Fibroblast of skin of scalp (primary cell): ENCODE measurements at regions not wholly inside any gene's neighbourhood (a gene's known extent, or its start where the extent isn't known, plus 50 kb on each side); places are given as distances from the start of the nearest gene placed in this dataset.
"Not testable (repeated sequence)": the region's sequence is repeated elsewhere in the genome, so short reads cannot be mapped to it uniquely, and the experiment has no call there.

Experiments
- DNase-seq: peaks from one replicate; pipeline ENCODE4 v3.0.0-alpha.2; 2013

- no peak for DNase-seq
These were observed 91.2 kb downstream of the RCHY1 start for GRCh38 chr4:75422998-75423397.

GRCh38 chr4:75412746-75413145 is 101.5 kb downstream of the RCHY1 start:
- no peak for DNase-seq

GRCh38 chr4:75398501-75398900 is 115.7 kb downstream of the RCHY1 start:
- DNase-seq, result no peak

- DNase-seq, result no peak
These were observed 122.6 kb downstream of the RCHY1 start for GRCh38 chr4:75391489-75392166.

GRCh38 chr4:75386426-75386825 is 127.8 kb downstream of the RCHY1 start:
- DNase-seq, result not testable (repeated sequence)

- DNase-seq, result no peak
These were observed 129.1 kb downstream of the RCHY1 start for GRCh38 chr4:75385106-75385505.

GRCh38 chr4:75376543-75376942 is 137.7 kb downstream of the RCHY1 start:
- no peak for DNase-seq

GRCh38 chr4:75371915-75372314 is 142.3 kb downstream of the RCHY1 start:
- DNase-seq, result no peak

GRCh38 chr4:75370576-75370975 is 143.6 kb downstream of the RCHY1 start:
- no peak for DNase-seq

- peak; percentile 38 for DNase-seq
These were observed 168.8 kb downstream of the RCHY1 start for GRCh38 chr4:75345423-75345822.

GRCh38 chr4:75344915-75345314 is 169.3 kb downstream of the RCHY1 start:
- peak; percentile 54 for DNase-seq

- DNase-seq, result no peak
These were observed 170.9 kb downstream of the RCHY1 start for GRCh38 chr4:75343333-75343732.

- DNase-seq, result no peak
These were observed 173.6 kb downstream of the RCHY1 start for GRCh38 chr4:75340561-75340960.

- no peak for DNase-seq
These were observed 175.8 kb downstream of the RCHY1 start for GRCh38 chr4:75338352-75338880.

GRCh38 chr4:75327804-75328512 is 186.2 kb downstream of the RCHY1 start:
- no peak for DNase-seq

- DNase-seq, result no peak
These were observed 188.8 kb downstream of the RCHY1 start for GRCh38 chr4:75325318-75325979.

GRCh38 chr4:75321484-75321883 is 192.7 kb downstream of the RCHY1 start:
- DNase-seq, result no peak

- not testable (repeated sequence) for DNase-seq
These were observed 196.6 kb downstream of the RCHY1 start for GRCh38 chr4:75317641-75318040.

GRCh38 chr4:75308049-75308448 is 206.2 kb downstream of the RCHY1 start:
- DNase-seq, result no peak

- no peak for DNase-seq
These were observed 207.7 kb downstream of the RCHY1 start for GRCh38 chr4:75306506-75306905.

GRCh38 chr4:75302648-75303047 is 211.6 kb downstream of the RCHY1 start:
- no peak for DNase-seq

- DNase-seq, result no peak
These were observed 224.2 kb downstream of the RCHY1 start for GRCh38 chr4:75289914-75290582.
